PC-9 (cell line): ENCODE measurements at regions not wholly inside any gene's neighbourhood (a gene's known extent, or its start where the extent isn't known, plus 50 kb on each side); places are given as distances from the start of the nearest gene placed in this dataset.

Source experiments
- EZH2 ChIP-seq: fragments of 200-600 bp; sonication (generic); IDR thresholded peaks from 2 replicates; pipeline ENCODE4 v1.8.0; 2017; ENCODE audit warnings: antibody characterized with exemption, low read depth
- TF ChIP-seq, protein P1 (sequence below): fragments of 200-600 bp; sonication (generic); conservative IDR thresholded peaks from 2 replicates; pipeline ENCODE4 v1.6.1; 2017; ENCODE audit warnings: mixed run types, antibody characterized with exemption, mild to moderate bottlenecking, moderate library complexity

DNA sequence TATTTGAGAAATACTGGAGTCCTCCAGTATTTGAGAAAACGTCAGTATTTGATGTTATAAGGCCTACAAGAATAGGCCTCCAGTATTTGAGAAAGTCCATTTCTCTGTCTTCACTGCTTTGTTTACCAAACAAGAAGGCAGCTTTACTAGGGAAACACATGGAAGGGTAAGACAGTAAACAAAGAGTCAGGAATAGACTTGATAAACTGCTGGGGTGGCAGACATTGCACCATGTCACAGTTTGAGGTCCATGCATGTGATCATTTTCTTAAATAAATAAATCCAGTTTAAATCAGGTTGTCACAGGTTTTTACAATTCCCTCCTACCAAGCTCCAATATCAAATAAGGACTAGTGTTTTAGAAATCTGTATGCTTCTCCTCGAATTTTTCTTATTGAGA is 1431.0 kb upstream of the SPRY2 start:
- TF ChIP-seq, protein P1, sequence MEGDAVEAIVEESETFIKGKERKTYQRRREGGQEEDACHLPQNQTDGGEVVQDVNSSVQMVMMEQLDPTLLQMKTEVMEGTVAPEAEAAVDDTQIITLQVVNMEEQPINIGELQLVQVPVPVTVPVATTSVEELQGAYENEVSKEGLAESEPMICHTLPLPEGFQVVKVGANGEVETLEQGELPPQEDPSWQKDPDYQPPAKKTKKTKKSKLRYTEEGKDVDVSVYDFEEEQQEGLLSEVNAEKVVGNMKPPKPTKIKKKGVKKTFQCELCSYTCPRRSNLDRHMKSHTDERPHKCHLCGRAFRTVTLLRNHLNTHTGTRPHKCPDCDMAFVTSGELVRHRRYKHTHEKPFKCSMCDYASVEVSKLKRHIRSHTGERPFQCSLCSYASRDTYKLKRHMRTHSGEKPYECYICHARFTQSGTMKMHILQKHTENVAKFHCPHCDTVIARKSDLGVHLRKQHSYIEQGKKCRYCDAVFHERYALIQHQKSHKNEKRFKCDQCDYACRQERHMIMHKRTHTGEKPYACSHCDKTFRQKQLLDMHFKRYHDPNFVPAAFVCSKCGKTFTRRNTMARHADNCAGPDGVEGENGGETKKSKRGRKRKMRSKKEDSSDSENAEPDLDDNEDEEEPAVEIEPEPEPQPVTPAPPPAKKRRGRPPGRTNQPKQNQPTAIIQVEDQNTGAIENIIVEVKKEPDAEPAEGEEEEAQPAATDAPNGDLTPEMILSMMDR: no peak
- no peak for TF ChIP-seq EZH2
